PC-3 (cell line): ENCODE measurements at regions not wholly inside any gene's neighbourhood (a gene's known extent, or its start where the extent isn't known, plus 50 kb on each side); places are given as distances from the start of the nearest gene placed in this dataset.

ENCODE experiments used
- ATAC-seq: fragments of 200-7000 bp; cut with Tn5 transposase; 2 replicates; pipeline ENCODE4 v1.9.1; 2020; ENCODE audit warnings: mild to moderate bottlenecking, moderate library complexity
- BruUV-seq: library from RNA; stranded (reverse); fragments of 400-500 nt; replicated peaks from 2 replicates; lab custom pipeline; 2021; lab: Mats Ljungman, UMichigan
- CTCF ChIA-PET: fragments of 300-600 bp; sonication (Branson Sonifier 250); formaldehyde crosslinking; loops from one replicate; lab custom pipeline; 2022; ENCODE audit warnings: antibody characterized with exemption; lab: Charles Lee
- POLR2A ChIA-PET: fragments of 300-600 bp; sonication (Branson Sonifier 250); formaldehyde crosslinking; loops from one replicate; lab custom pipeline; 2022; ENCODE audit warnings: antibody characterized with exemption; ENCODE audit not compliant: unreplicated experiment; lab: Charles Lee
- DNase-seq: peaks from one replicate; pipeline ENCODE4 v3.0.0-alpha.2; 2015
- H2AFZ ChIP-seq: fragments of 300-600 bp; sonication (generic); 2 replicates; pipeline ENCODE4 v1.6.0; 2016; ENCODE audit warnings: antibody characterized with exemption, low read length
- H3F3A ChIP-seq: fragments of 300-600 bp; sonication (generic); one replicate; pipeline ENCODE4 v1.6.0; 2017; ENCODE audit warnings: antibody characterized with exemption, low read length, control low read depth, mild to moderate bottlenecking; ENCODE audit not compliant: unreplicated experiment
- H3K27ac ChIP-seq: fragments of 300-600 bp; sonication (generic); 2 replicates; pipeline ENCODE4 v1.5.1; 2016; ENCODE audit warnings: mild to moderate bottlenecking, low read length
- H3K27me3 ChIP-seq: fragments of 300-600 bp; sonication (generic); 2 replicates; pipeline ENCODE4 v1.6.1; 2016; ENCODE audit warnings: low read length, mixed read lengths
- H3K36me3 ChIP-seq: fragments of 300-600 bp; sonication (generic); 2 replicates; pipeline ENCODE4 v1.6.1; 2016; ENCODE audit warnings: low read depth, mixed run types, low read length, mixed read lengths
- H3K4me1 ChIP-seq: fragments of 300-600 bp; sonication (generic); 2 replicates; pipeline ENCODE4 v1.5.1; 2016; ENCODE audit warnings: low read length; ENCODE audit not compliant: insufficient read depth
- H3K4me2 ChIP-seq: fragments of 300-600 bp; sonication (generic); 2 replicates; pipeline ENCODE4 v1.6.0; 2016; ENCODE audit warnings: low read length
- H3K4me3 ChIP-seq: fragments of 300-600 bp; sonication (generic); 2 replicates; pipeline ENCODE4 v1.5.1; 2016; ENCODE audit warnings: mild to moderate bottlenecking, low read length, mixed read lengths
- H3K79me2 ChIP-seq: fragments of 300-600 bp; sonication (generic); 2 replicates; pipeline ENCODE4 v1.6.1; 2017; ENCODE audit warnings: low read length, mixed read lengths
- H3K9ac ChIP-seq: fragments of 300-600 bp; sonication (generic); 2 replicates; pipeline ENCODE4 v1.6.0; 2016; ENCODE audit warnings: mild to moderate bottlenecking, low read length
- H3K9me2 ChIP-seq: fragments of 300-600 bp; sonication (generic); replicated peaks from 2 replicates; pipeline ENCODE4 v1.6.1; 2016; ENCODE audit warnings: mixed run types, low read length, mixed read lengths
- H3K9me3 ChIP-seq: fragments of 300-600 bp; sonication (generic); 2 replicates; pipeline ENCODE4 v1.6.1; 2016; ENCODE audit warnings: low read length, mixed read lengths
- H4K20me1 ChIP-seq: fragments of 300-600 bp; sonication (generic); 2 replicates; pipeline ENCODE4 v1.6.1; 2016; ENCODE audit warnings: low read length, mixed read lengths
- CTCF ChIP-seq: fragments of 300-600 bp; sonication (generic); conservative IDR thresholded peaks from 2 replicates; pipeline ENCODE4 v1.5.1; 2017; ENCODE audit warnings: antibody characterized with exemption, low read depth, mild to moderate bottlenecking, low read length
- EZH2 ChIP-seq: fragments of 300-600 bp; sonication (generic); IDR thresholded peaks from one replicate; pipeline ENCODE4 v1.6.1; 2017; ENCODE audit warnings: antibody characterized with exemption, mild to moderate bottlenecking, low read length; ENCODE audit not compliant: unreplicated experiment
- EZH2phosphoT487 ChIP-seq: fragments of 300-600 bp; sonication (generic); IDR thresholded peaks from 2 replicates; pipeline ENCODE4 v1.6.1; 2018; ENCODE audit warnings: mild to moderate bottlenecking, antibody characterized with exemption, low read length, borderline replicate concordance
- intact Hi-C: fragments of 100-400 bp; cut with micrococcal nuclease; formaldehyde crosslinking; loops from 2 replicates; pipeline ENCODE4 v1.9.0; 2023

- intact Hi-C loops, result no loop called here
- TF ChIP-seq EZH2phosphoT487 (no peak), CTCF (no peak), EZH2 (no peak)
- Histone ChIP-seq H3K4me2 (no peak overlapping the region), H3K79me2 (no peaks in the 10 kb centered on the region), H3F3A (no peaks in the 10 kb centered on the region), H3K36me3 (no peaks in the 10 kb centered on the region), H2AFZ (no peak overlapping the region), H3K9me2 (no peaks in the 10 kb centered on the region), H4K20me1 (no peaks in the 10 kb centered on the region), H3K4me1 (peaks cover 15% of the 10 kb centered on the region), H3K9ac (no peak overlapping the region), H3K27ac (no peak overlapping the region), H3K4me3 (no peak overlapping the region), H3K27me3 (no peaks in the 10 kb centered on the region), H3K9me3 (no peaks in the 10 kb centered on the region)
- ChIA-PET POLR2A (no interaction called here), CTCF (no interaction called here)
- ATAC-seq, result no peak
- BruUV-seq, result no TSS peak
- DNase-seq, result no peak
These were observed 133.0 kb upstream of the TMEM161B start for GRCh38 chr5:88401686-88402085.

DNA sequence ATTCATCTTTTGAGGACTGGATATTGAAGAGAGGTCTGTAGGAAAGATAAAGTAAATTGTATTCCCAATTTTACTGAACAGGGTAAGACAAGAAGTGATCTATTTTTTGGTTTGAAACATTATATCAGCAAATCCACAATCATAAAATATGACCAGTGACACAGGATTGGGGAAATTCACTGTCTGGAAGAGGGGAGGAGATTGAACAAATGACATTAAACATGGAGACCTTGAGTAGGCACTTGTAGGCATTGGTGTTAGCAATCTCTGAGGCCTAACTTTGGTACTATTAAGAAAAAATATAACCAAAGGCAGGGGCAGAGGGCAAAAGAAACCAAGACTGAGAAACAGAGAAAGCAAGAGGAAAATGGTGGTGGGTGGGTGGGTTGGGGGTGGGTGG lies 132.6 kb upstream of the TMEM161B start:
- ATAC-seq (no peak), DNase-seq (no peak)
- TF ChIP-seq CTCF, result no peak
- no peak for TF ChIP-seq EZH2
- no peak for TF ChIP-seq EZH2phosphoT487
- intact Hi-C loops, result no loop called here
- Histone ChIP-seq H4K20me1 (no peaks in the 10 kb centered on the region), H3K36me3 (no peaks in the 10 kb centered on the region), H3K9me3 (no peaks in the 10 kb centered on the region), H3K27me3 (no peaks in the 10 kb centered on the region), H3K9me2 (no peaks in the 10 kb centered on the region), H3K9ac (no peak overlapping the region), H3K4me1 (peaks cover 14% of the 10 kb centered on the region), H3K4me3 (no peak overlapping the region), H3F3A (no peaks in the 10 kb centered on the region), H3K79me2 (no peaks in the 10 kb centered on the region), H3K27ac (no peak overlapping the region), H3K4me2 (no peak overlapping the region), H2AFZ (no peak overlapping the region)
- ChIA-PET POLR2A (no interaction called here), CTCF (no interaction called here)
- BruUV-seq, result no TSS peak

DNA sequence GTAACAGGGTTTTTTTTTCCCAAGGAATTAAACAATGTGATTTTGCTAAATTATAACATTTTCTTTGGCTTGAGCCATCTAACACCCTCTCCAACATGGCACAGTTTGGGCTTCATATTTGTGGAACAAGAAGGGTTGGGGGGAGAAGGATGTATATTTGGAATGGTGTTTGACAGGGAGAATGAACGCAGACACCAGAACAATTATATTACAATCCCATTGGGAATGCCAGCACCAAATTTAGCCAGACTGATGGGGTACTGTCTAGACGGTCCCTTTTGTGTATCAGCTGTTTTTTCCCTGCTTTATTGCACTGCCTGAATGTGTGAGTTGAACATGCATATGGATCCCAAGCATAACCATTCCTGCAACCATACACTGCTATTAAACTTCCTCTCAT lies 130.9 kb upstream of the TMEM161B start:
- no peak overlapping the region for H3K27ac ChIP-seq
- no peak overlapping the region for H3K4me2 ChIP-seq
- H3K36me3 ChIP-seq, result no peaks in the 10 kb centered on the region
- no peaks in the 10 kb centered on the region for H3F3A ChIP-seq
- no peaks in the 10 kb centered on the region for H3K79me2 ChIP-seq
- no peaks in the 10 kb centered on the region for H3K4me1 ChIP-seq
- H3K9ac ChIP-seq, result no peak overlapping the region
- CTCF ChIA-PET, result no interaction called here
- H3K4me3 ChIP-seq, result no peak overlapping the region
- TF ChIP-seq EZH2 (no peak), CTCF (no peak), EZH2phosphoT487 (no peak)
- ATAC-seq (no peak), DNase-seq (no peak)
- intact Hi-C loops, result no loop called here
- no peaks in the 10 kb centered on the region for H3K27me3 ChIP-seq
- H2AFZ ChIP-seq, result no peak overlapping the region
- H4K20me1 ChIP-seq, result no peaks in the 10 kb centered on the region
- BruUV-seq, result no TSS peak
- H3K9me2 ChIP-seq, result no peaks in the 10 kb centered on the region
- H3K9me3 ChIP-seq, result no peaks in the 10 kb centered on the region
- POLR2A ChIA-PET, result no interaction called here
